Calu3 (cell line): ENCODE measurements at regions not wholly inside any gene's neighbourhood (a gene's known extent, or its start where the extent isn't known, plus 50 kb on each side); places are given as distances from the start of the nearest gene placed in this dataset.

Source experiments
- BruUV-seq: library from RNA; stranded (reverse); fragments of 400-500 nt; replicated peaks from 2 replicates; lab custom pipeline; 2021; lab: Mats Ljungman, UMichigan
- CTCF ChIA-PET: fragments of 300-600 bp; sonication (Branson Sonifier 250); formaldehyde crosslinking; loops from one replicate; lab custom pipeline; 2022; ENCODE audit warnings: antibody characterized with exemption; lab: Charles Lee
- DNase-seq: peaks from one replicate; pipeline ENCODE4 v3.0.0; 2022
- H3K27ac Mint-ChIP-seq: one replicate; pipeline ENCODE4 v1.8.0; 2022; ENCODE audit warnings: mixed read lengths; ENCODE audit not compliant: unreplicated experiment
- H3K27me3 Mint-ChIP-seq: one replicate; pipeline ENCODE4 v1.8.0; 2022; ENCODE audit warnings: mixed read lengths; ENCODE audit not compliant: unreplicated experiment
- H3K36me3 Mint-ChIP-seq: one replicate; pipeline ENCODE4 v1.8.0; 2022; ENCODE audit warnings: mild to moderate bottlenecking, moderate library complexity, mixed read lengths; ENCODE audit not compliant: insufficient read depth, unreplicated experiment
- H3K4me1 Mint-ChIP-seq: one replicate; pipeline ENCODE4 v1.8.0; 2022; ENCODE audit warnings: mild to moderate bottlenecking, low read depth, mixed read lengths; ENCODE audit not compliant: unreplicated experiment
- H3K4me3 Mint-ChIP-seq: one replicate; pipeline ENCODE4 v1.8.0; 2022; ENCODE audit warnings: mild to moderate bottlenecking, low read depth, moderate library complexity, mixed read lengths; ENCODE audit not compliant: unreplicated experiment
- H3K9me3 Mint-ChIP-seq: one replicate; pipeline ENCODE4 v1.8.0; 2022; ENCODE audit warnings: low read depth, mixed read lengths; ENCODE audit not compliant: unreplicated experiment
- CTCF ChIP-seq: fragments of 200-600 bp; IDR thresholded peaks from one replicate; pipeline ENCODE4 v1.8.0; 2022; ENCODE audit warnings: antibody characterized with exemption; ENCODE audit not compliant: unreplicated experiment
- intact Hi-C: fragments of 100-400 bp; cut with micrococcal nuclease; formaldehyde crosslinking; loops from one replicate; pipeline ENCODE4 v1.10.0; 2022; ENCODE audit not compliant: unreplicated experiment

- DNase-seq = no peak
These were observed 59.7 kb upstream of the C14orf132 start for GRCh38 chr14:95979339-95980042.

GRCh38 chr14:95980402-95980801 lies 58.8 kb upstream of the C14orf132 start:
- Mint-ChIP-seq H3K27me3 (peaks cover 40% of the 10 kb centered on the region), H3K4me3 (no peak overlapping the region), H3K36me3 (no peaks in the 10 kb centered on the region), H3K9me3 (no peaks in the 10 kb centered on the region), H3K27ac (no peak overlapping the region), H3K4me1 (no peaks in the 10 kb centered on the region)
- intact Hi-C loops = no loop called here
- BruUV-seq = no TSS peak
- TF ChIP-seq CTCF = no peak
- no peak for DNase-seq
- CTCF ChIA-PET = no interaction called here

More at GRCh38 chr14:95979339-95980042, 59.7 kb upstream of the C14orf132 start:
- Mint-ChIP-seq H3K4me3 (no peak overlapping the region), H3K27me3 (peaks cover 31% of the 10 kb centered on the region), H3K9me3 (no peaks in the 10 kb centered on the region), H3K4me1 (no peaks in the 10 kb centered on the region), H3K36me3 (no peaks in the 10 kb centered on the region), H3K27ac (no peak overlapping the region)
- BruUV-seq = no TSS peak
- CTCF ChIA-PET = no interaction called here
- TF ChIP-seq CTCF = no peak
- intact Hi-C loops = no loop called here

GRCh38 chr14:95981965-95982364 lies 57.2 kb upstream of the C14orf132 start:
- intact Hi-C loops = no loop called here
- BruUV-seq = no TSS peak
- H3K4me1 Mint-ChIP-seq = no peaks in the 10 kb centered on the region
- DNase-seq = no peak
- no peak overlapping the region for H3K4me3 Mint-ChIP-seq
- H3K27ac Mint-ChIP-seq = no peak overlapping the region
- no peaks in the 10 kb centered on the region for H3K36me3 Mint-ChIP-seq
- CTCF ChIA-PET = no interaction called here
- peaks cover 56% of the 10 kb centered on the region for H3K27me3 Mint-ChIP-seq
- no peaks in the 10 kb centered on the region for H3K9me3 Mint-ChIP-seq
- no peak for TF ChIP-seq CTCF

GRCh38 chr14:95984206-95984605 lies 55.0 kb upstream of the C14orf132 start:
- BruUV-seq = no TSS peak
- H3K4me1 Mint-ChIP-seq = no peaks in the 10 kb centered on the region
- H3K27me3 Mint-ChIP-seq = peaks cover 78% of the 10 kb centered on the region
- H3K9me3 Mint-ChIP-seq = no peaks in the 10 kb centered on the region
- H3K36me3 Mint-ChIP-seq = no peaks in the 10 kb centered on the region
- DNase-seq = no peak
- H3K4me3 Mint-ChIP-seq = no peak overlapping the region
- intact Hi-C loops = no loop called here
- no peak for TF ChIP-seq CTCF
- CTCF ChIA-PET = interaction anchor here (2.0 kb wide), 1 partner anchor 10 kb away, joined by 4 read pairs; no protein-coding TSS in a partner anchor
- H3K27ac Mint-ChIP-seq = no peak overlapping the region
